ENCODE measurements at regions not wholly inside any gene's neighbourhood (a gene's known extent, or its start where the extent isn't known, plus 50 kb on each side); places are given as distances from the start of the nearest gene placed in this dataset.

- peak overlapping the region in 1 of 6 donors; percentile 34 for H3K27ac Mint-ChIP-seq
- no peak for DNase-seq
- no peaks in the 10 kb centered on the region for H3K9me3 Mint-ChIP-seq
- H3K27me3 Mint-ChIP-seq, result peaks cover 0 to 4% (median 0%) of the 10 kb centered on the region in 3 donors
- H3K4me1 Mint-ChIP-seq, result peaks cover 4 to 7% (median 5%) of the 10 kb centered on the region in 3 donors
- H3K36me3 Mint-ChIP-seq, result no peaks in the 10 kb centered on the region
- H3K4me3 Mint-ChIP-seq, result no peak overlapping the region
- ATAC-seq (ENCODE audit: low read depth in 2 of 2), result no peak
Observed at GRCh38 chr15:88393719-88394519, 73.3 kb downstream of the MRPL46 start.

GRCh38 chr15:88391700-88392099 is 75.5 kb downstream of the MRPL46 start:
- no peaks in the 10 kb centered on the region for H3K36me3 Mint-ChIP-seq
- no peak overlapping the region for H3K27ac Mint-ChIP-seq
- ATAC-seq (ENCODE audit: low read depth in 2 of 2) (no peak), DNase-seq (no peak)
- no peaks in the 10 kb centered on the region for H3K9me3 Mint-ChIP-seq
- peaks cover 4 to 7% (median 5%) of the 10 kb centered on the region in 3 donors for H3K4me1 Mint-ChIP-seq
- H3K4me3 Mint-ChIP-seq, result no peak overlapping the region
- peaks cover 0 to 4% (median 0%) of the 10 kb centered on the region in 3 donors for H3K27me3 Mint-ChIP-seq

GRCh38 chr15:88391006-88391405 is 76.2 kb downstream of the MRPL46 start:
- ATAC-seq (ENCODE audit: low read depth in 2 of 2), result no peak
- Mint-ChIP-seq H3K27ac (no peak overlapping the region), H3K4me3 (no peak overlapping the region), H3K27me3 (peaks cover 0 to 4% (median 0%) of the 10 kb centered on the region in 3 donors), H3K4me1 (peaks cover 4 to 7% (median 5%) of the 10 kb centered on the region in 3 donors), H3K9me3 (no peaks in the 10 kb centered on the region), H3K36me3 (no peaks in the 10 kb centered on the region)
- DNase-seq, result no peak

- H3K27me3 Mint-ChIP-seq, result peaks cover 0 to 4% (median 3%) of the 10 kb centered on the region in 3 donors
- H3K36me3 Mint-ChIP-seq, result no peaks in the 10 kb centered on the region
- ATAC-seq (ENCODE audit: low read depth in 2 of 2) (no peak), DNase-seq (no peak)
- H3K4me3 Mint-ChIP-seq, result no peak overlapping the region
- no peaks in the 10 kb centered on the region for H3K9me3 Mint-ChIP-seq
- peaks cover 4 to 7% (median 5%) of the 10 kb centered on the region in 3 donors for H3K4me1 Mint-ChIP-seq
- peak overlapping the region in 1 of 6 donors; percentile 3 for H3K27ac Mint-ChIP-seq
Observed at GRCh38 chr15:88390164-88390901, 76.9 kb downstream of the MRPL46 start.

GRCh38 chr15:88389120-88389519 is 78.1 kb downstream of the MRPL46 start:
- Mint-ChIP-seq H3K27me3 (peaks cover 0 to 12% (median 5%) of the 10 kb centered on the region in 3 donors), H3K27ac (no peak overlapping the region), H3K36me3 (no peaks in the 10 kb centered on the region), H3K4me3 (no peak overlapping the region), H3K9me3 (no peaks in the 10 kb centered on the region), H3K4me1 (peaks cover 4 to 6% (median 5%) of the 10 kb centered on the region in 3 donors)
- DNase-seq (no peak), ATAC-seq (ENCODE audit: low read depth in 2 of 2) (no peak)

- Mint-ChIP-seq H3K4me1 (peaks cover under 1 to 2% (median under 1%) of the 10 kb centered on the region in 3 donors), H3K36me3 (no peaks in the 10 kb centered on the region), H3K27me3 (peaks cover 0 to 16% (median 6%) of the 10 kb centered on the region in 3 donors), H3K9me3 (no peaks in the 10 kb centered on the region), H3K4me3 (no peak overlapping the region), H3K27ac (no peak overlapping the region)
- no peak for ATAC-seq (ENCODE audit: low read depth in 2 of 2)
- DNase-seq, result no peak
Observed at GRCh38 chr15:88388686-88389085, 78.5 kb downstream of the MRPL46 start.

GRCh38 chr15:88385078-88385700 is 82.0 kb downstream of the MRPL46 start:
- ATAC-seq (ENCODE audit: low read depth in 2 of 2) (no peak), DNase-seq (no peak)
- no peaks in the 10 kb centered on the region for H3K36me3 Mint-ChIP-seq
- H3K27me3 Mint-ChIP-seq, result peaks cover 19 to 36% (median 19%) of the 10 kb centered on the region in 3 donors
- no peak overlapping the region for H3K4me3 Mint-ChIP-seq
- no peaks in the 10 kb centered on the region for H3K9me3 Mint-ChIP-seq
- H3K4me1 Mint-ChIP-seq, result no peaks in the 10 kb centered on the region
- H3K27ac Mint-ChIP-seq, result no peak overlapping the region

- DNase-seq (no peak), ATAC-seq (ENCODE audit: low read depth in 2 of 2) (no peak)
- Mint-ChIP-seq H3K9me3 (no peaks in the 10 kb centered on the region), H3K27me3 (peaks cover 19 to 36% (median 19%) of the 10 kb centered on the region in 3 donors), H3K27ac (no peak overlapping the region), H3K4me1 (no peaks in the 10 kb centered on the region), H3K36me3 (no peaks in the 10 kb centered on the region), H3K4me3 (no peak overlapping the region)
Observed at GRCh38 chr15:88383354-88383753, 83.8 kb downstream of the MRPL46 start.

GRCh38 chr15:88382482-88382983 is 84.7 kb downstream of the MRPL46 start:
- Mint-ChIP-seq H3K36me3 (no peaks in the 10 kb centered on the region), H3K4me1 (no peaks in the 10 kb centered on the region), H3K9me3 (no peaks in the 10 kb centered on the region), H3K27ac (peak overlapping the region in 1 of 6 donors; percentile 51), H3K4me3 (no peak overlapping the region), H3K27me3 (peaks cover 19 to 36% (median 19%) of the 10 kb centered on the region in 3 donors)
- ATAC-seq (ENCODE audit: low read depth in 2 of 2) (no peak), DNase-seq (no peak)

GRCh38 chr15:88378188-88378637 is 89.0 kb downstream of the MRPL46 start:
- Mint-ChIP-seq H3K27me3 (peaks cover 24 to 45% (median 44%) of the 10 kb centered on the region in 3 donors), H3K36me3 (no peaks in the 10 kb centered on the region), H3K27ac (no peak overlapping the region), H3K4me3 (no peak overlapping the region), H3K9me3 (no peaks in the 10 kb centered on the region), H3K4me1 (no peaks in the 10 kb centered on the region)
- ATAC-seq (ENCODE audit: low read depth in 2 of 2) (no peak), DNase-seq (no peak)

GRCh38 chr15:88377509-88377908 is 89.7 kb downstream of the MRPL46 start:
- H3K9me3 Mint-ChIP-seq, result no peaks in the 10 kb centered on the region
- no peak for ATAC-seq (ENCODE audit: low read depth in 2 of 2)

GRCh38 chr15:88376574-88377174 is 90.5 kb downstream of the MRPL46 start:
- Mint-ChIP-seq H3K4me3 (no peak overlapping the region), H3K27me3 (peaks cover 28 to 48% (median 45%) of the 10 kb centered on the region in 3 donors), H3K4me1 (no peaks in the 10 kb centered on the region), H3K9me3 (no peaks in the 10 kb centered on the region), H3K27ac (no peak overlapping the region), H3K36me3 (no peaks in the 10 kb centered on the region)
- ATAC-seq (ENCODE audit: low read depth in 2 of 2), result no peak
- no peak for DNase-seq

More at GRCh38 chr15:88377509-88377908, 89.7 kb downstream of the MRPL46 start:
- Mint-ChIP-seq H3K27me3 (peaks cover 26 to 47% (median 45%) of the 10 kb centered on the region in 3 donors), H3K27ac (no peak overlapping the region), H3K4me1 (no peaks in the 10 kb centered on the region), H3K36me3 (no peaks in the 10 kb centered on the region), H3K4me3 (no peak overlapping the region)
- no peak for DNase-seq
